Erythroblast (primary cell): ENCODE measurements at regions not wholly inside any gene's neighbourhood (a gene's known extent, or its start where the extent isn't known, plus 50 kb on each side); places are given as distances from the start of the nearest gene placed in this dataset.

ENCODE experiments used
- GATA1 ChIP-seq: IDR thresholded peaks from 2 replicates; pipeline ENCODE4 v1.6.1; 2011; ENCODE audit warnings: low read depth, mild to moderate bottlenecking, control low read depth, low read length, moderate library complexity
- POLR2A ChIP-seq: IDR thresholded peaks from 2 replicates; pipeline ENCODE4 v1.6.1; 2011; ENCODE audit warnings: mild to moderate bottlenecking, low read length

DNA sequence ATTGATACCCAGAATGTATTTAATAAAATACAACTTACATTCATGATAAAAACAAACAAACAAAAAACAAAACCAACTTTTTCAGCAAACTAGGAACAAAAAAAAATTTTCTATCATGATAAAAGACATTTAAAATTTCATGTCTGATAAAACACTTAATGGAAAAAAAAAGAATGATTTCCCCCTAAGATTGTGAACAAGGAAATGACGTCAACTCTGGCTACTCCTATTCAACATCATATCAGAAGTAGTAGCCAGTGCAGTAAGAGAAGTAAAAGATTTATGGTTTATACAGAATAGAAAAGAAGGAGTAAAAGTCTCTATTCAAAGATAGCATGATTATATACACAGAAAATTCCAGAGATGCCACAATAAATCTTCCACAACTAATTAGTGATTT is 1306.6 kb downstream of the FSCB start:
- no peak for TF ChIP-seq POLR2A
- TF ChIP-seq GATA1, result no peak
